Islet of Langerhans (tissue), 1 donor: ENCODE measurements at regions not wholly inside any gene's neighbourhood (a gene's known extent, or its start where the extent isn't known, plus 50 kb on each side); places are given as distances from the start of the nearest gene placed in this dataset.

Experiments
- FAIRE-seq: peaks from one replicate; lab custom pipeline; 2011; peaks lifted over from hg19 to GRCh38; lab: Jason Lieb, UNC

DNA sequence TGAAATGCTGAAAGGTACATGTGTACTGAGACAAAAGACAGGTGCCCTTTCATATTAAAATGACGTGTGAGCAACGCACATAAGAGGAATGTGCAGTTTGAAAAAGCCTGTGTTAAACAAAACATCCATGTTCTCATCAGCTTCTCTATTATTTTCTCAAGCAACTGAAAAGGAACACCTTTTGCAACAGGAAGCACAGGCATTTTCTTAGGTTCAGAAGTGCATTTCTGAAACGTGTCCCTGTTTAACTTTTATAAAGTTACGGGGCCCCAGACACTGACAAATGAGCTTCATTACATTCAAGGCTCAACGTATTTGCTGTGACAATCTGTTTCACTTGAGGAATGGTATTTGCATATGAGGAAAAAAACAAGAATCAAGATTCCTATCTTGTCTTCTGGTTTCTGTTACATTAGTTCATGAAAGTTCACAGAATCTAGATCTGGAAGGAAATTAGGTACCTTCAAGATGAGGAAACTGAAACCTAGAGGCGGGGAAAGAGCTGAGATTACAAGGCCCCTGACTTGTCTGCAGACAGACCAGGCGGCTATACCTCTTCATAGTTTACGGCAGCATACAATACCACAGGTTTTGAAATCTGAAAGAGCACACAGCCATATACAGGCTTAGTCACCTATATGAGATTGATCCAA lies 431.7 kb downstream of the KLF12 start:
- no peak for FAIRE-seq

DNA sequence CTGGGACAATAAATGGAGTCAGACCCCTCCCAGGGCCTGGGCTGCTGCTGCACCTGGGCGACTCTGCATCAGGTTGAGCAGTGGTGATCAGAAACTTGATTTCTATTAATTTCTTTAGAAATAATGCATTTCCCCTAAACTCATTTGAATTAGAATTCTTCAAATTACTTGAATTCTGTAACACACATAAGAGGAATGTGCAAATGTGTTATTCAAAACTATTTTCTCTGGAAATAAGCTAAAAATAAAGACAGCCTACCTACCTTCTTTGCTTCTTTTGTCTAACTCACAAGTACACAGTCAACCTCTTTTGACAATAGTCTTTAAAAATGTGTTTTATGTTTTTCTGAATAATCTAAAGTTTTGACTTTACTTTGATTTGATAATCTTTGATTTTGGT lies 433.0 kb downstream of the KLF12 start:
- no peak for FAIRE-seq

DNA sequence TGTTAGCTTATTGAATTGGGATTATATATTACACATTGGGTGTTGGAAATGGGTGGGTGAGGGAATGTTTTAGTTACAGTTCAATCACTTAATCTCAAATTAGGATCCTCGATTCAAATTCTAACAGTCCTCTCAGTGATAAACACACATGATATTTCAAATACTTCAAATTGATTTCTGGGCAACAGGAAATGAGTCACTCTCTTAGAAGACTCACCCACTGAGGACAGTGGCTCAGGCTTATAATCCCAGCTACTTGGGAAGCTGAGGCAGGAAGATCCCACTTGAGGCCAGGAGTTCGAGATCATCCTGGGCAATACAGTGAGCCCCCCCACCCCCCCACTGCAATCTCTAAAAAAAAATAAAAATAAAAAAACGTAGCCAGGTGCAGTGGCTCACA lies 435.3 kb downstream of the KLF12 start:
- no peak for FAIRE-seq

DNA sequence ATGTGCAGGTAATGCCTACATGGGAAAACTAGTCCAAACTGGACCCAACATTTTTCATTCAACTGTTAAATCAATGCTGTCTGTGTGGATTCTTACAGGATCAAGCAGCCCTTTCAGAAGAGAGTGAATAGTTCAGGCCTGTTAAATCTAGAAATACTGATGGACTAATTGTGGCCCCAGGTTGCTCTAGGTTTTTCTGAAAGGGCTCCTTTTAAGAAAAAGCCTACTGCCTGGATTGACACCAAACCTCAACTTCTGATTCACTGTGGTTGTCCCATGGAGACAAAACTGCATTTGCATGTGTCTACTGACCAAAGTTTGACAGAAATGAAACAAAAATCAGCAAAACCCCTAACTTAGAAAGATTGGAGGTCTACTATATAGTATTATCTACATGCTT lies 437.0 kb downstream of the KLF12 start:
- FAIRE-seq: no peak

DNA sequence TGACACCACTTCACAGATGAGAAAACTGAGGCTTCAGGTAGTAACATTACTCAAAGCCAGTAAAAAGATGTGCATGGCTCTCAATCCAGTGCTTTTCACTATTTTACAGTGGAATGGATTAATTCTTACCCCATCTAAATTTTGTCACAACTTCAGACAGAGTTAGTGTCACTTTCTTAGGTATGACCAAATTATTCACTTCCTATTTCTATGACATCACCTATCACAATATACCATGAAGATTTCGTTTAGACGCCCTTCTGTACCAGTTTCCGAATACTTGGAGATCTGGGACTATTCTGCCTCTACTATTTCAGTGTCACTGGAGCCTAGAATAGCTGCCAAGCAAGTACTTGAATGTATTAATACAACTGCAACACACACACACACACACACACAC lies 437.5 kb downstream of the KLF12 start:
- FAIRE-seq: no peak

DNA sequence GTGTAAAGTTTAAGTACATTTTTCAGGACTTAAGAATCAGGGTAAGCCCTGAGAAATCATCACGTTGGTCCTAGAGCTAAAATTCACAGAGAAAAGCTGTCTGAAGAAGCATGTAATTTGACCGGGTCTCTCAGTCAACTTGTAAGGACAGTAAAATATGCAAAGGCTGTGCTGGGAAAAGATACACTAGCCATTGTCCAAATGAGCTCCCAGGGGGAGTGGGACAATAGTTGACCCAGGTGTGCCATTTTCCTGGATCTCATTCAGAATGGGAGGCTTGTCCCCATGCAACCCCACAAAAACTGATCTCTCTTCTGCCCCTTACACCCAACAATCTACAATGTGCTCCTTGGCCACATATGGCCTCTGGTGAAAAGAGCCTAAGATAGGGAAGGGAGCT lies 437.9 kb downstream of the KLF12 start:
- no peak for FAIRE-seq

DNA sequence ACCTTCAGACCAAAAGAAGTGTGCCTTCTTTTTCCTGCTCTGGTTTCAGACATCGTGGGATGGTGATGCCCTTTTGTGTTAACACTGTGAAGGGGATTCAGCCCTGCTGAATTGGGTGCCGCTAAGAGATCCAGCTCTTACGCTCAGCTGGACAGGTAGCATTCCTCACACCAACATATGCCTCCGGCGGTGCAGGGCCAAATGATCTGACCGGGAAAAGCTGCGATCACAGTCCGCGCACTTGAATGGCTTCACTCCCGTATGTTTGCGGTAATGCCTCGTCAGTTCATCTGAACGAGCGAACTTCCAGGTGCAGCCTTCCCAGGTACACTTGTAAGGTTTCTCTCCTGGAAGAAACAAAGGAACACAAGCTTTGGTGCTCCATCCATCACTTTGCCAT lies 438.9 kb downstream of the KLF12 start:
- FAIRE-seq: no peak

DNA sequence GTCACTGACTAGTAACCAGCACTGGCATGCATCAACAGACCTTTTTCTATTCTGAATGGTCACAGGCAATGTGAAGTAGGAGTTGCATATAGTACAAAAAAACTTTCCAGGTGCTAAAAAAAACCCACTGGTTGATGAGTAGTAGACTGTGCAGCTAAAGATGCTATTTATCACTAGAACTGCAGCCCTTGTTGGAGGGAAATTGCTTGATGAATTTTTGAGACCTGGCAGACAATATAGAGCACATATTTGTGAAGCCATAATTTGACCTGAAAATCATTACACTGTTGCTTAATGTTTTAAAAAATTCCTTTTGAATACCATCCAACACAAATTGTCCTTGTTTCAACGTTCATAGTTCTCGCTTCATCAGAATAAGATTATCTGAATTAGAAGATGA lies 441.0 kb downstream of the KLF12 start:
- no peak for FAIRE-seq

DNA sequence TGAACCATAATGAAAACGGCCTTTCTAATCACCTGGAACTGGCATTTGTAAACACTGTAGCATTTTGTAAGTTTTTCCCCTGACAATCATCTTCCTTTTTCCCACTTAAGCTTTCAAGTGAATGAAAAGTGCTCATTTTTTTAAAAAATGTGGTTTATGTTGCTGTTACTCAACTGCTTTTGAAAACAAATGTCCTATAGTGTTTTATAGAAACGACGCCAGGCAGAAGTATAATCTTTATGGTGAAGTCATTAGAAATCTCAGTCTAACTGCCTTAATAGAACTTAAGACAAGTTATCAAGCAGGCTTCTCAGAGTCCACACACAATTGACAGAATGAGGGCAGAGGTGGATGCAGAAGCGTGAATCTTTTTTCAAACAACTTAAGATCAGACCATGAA lies 442.3 kb downstream of the KLF12 start:
- FAIRE-seq: no peak

DNA sequence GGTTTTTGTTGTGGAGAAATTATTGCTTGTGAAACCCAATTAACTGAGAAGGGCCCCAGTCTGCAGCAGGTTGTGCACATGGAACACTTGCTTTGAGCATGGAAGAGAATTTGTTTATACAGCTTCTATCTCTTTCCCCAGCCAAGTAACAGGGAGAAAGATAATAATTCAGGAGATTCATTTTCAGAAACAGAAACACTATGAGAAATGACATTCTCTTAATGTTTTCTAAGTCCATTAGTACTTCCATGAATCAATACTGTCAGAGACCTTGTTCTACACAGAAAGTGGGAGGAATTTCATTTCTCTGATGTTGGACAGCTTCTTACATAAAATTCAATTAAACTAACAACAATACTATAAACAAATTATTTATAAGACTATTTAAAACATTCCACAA lies 446.3 kb downstream of the KLF12 start:
- FAIRE-seq: no peak

DNA sequence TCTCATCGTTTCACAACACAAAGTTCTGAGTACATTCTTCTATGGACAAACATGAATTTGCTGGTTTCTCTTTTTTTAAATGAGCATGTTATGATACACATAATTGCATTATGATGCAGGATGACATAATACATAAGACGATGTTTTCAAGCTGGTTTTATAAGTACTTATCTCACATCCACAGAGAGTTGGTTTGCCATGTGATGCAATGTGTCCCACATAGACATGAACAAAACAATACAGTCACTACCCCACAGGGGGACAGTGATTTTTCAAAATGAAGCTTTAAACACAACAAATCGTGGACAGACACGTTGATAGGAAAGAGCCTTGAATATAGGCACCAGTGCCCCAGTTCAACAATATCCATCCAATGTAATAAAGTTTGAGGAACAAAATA lies 447.1 kb downstream of the KLF12 start:
- FAIRE-seq: no peak

DNA sequence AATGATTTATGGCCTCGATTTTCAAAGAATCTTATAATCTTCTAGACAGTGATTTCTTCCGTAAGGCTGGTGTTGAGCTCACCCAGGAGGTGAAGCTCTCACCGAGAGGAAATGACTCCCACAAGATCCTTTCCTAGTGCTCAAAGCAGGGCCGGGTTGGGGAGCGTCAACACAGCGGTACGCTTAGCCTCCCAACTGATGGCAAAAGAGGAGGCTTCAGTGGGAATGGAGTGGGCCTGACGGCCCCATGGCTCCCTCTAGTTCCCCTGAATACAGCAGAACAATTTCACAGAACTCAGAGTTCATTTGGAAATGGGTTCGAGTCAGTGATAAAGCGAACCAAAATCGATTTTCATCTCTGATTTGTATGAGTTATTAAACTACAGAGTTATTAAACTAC lies 449.5 kb downstream of the KLF12 start:
- no peak for FAIRE-seq

DNA sequence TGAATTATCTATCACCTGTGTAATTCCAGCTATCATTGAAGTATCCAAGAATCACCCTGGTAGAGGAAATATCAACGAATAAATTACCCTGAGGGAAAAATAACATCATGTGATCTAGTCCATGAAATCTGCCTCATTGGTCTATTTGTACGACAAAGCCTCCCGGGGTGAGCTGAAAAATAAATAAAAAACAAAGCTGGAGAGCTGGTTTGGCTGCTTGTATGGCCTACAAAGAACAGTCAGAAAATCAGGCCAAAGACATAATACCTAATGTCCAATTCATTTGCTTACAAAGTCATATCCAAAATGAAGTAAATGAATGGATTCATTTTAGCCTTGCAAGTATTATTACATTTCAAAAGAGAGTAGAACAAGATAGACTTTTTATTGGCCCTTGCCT lies 449.9 kb downstream of the KLF12 start:
- no peak for FAIRE-seq

DNA sequence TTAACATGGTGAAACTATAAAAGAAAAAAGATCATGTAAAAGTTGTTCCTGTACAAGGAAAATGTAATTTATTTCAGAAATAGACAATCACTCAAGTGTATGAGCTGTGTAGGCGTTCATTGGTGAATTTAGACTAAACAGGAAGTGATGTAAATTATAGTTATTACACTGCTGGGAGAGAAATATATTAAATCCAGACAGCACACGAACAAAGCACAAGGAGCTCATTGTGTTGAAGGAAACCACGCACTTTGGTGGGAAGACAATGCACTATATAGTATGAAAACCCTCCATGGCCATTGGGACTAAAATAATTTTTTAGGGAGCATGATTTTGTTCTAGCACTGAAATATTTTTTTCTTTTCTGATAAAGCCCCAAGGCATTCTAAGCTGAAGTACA lies 450.5 kb downstream of the KLF12 start:
- FAIRE-seq: no peak

DNA sequence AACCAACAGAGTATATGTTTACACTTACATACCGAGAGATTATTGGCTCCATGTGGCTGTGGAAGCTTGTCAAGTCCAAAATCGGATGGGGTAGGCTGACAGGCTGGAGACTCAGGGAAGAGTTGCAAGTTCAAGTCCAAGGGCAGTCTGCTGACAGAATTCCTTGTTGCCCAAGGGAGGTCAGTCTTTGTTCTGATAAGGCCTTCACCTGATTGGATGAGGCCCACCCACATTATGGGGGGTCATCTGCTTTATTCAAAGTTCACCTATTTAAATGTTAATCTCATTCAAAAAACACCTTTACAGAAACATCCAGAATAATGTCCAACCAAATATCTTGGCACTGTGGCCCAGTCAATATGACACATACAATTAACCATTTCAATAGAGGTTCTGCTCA lies 452.4 kb downstream of the KLF12 start:
- FAIRE-seq: no peak

DNA sequence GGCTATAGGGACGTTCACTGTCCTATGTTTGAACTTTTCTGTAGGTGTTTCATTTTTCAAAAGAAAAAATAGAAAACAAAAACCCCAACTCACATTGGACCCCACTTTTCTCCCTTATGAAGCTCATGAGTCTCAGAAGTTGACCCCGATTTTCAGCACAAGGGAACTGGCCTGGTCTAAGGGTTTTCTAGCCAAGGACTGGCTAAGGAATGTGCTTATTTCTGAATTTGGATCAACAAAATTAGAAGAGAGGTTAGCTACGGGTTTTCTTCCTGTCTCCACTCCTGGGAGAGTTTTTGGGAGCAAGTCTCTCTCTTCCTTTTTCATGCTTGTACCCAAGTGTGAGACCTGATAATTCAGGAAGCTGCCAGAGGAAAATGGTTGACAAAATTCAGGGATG lies 453.2 kb downstream of the KLF12 start:
- no peak for FAIRE-seq

DNA sequence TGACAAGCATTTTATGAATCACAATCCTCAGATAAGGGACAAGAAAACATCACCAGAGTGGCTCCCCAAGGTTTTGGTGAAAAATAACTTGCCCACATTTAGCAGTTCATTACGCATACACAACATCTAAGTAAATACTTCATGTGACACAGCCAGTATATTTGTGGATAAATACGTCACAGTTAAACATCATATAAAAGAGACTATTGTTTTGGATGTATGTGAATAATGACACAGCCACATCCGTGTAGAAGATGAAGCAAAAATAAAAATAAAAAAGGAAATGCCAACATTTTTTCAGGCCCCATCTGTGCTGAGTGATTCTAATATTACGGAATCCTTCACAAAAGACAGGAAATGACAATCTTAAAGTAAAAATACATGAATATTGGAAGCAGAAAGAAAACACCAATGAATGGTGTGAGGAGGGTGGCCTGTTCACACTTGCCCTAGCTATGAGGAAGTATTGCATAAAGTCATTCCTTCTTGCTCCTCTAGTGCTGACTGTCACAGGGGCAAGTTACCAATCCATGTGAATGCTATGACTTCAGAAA lies 457.1 kb downstream of the KLF12 start:
- no peak for FAIRE-seq

DNA sequence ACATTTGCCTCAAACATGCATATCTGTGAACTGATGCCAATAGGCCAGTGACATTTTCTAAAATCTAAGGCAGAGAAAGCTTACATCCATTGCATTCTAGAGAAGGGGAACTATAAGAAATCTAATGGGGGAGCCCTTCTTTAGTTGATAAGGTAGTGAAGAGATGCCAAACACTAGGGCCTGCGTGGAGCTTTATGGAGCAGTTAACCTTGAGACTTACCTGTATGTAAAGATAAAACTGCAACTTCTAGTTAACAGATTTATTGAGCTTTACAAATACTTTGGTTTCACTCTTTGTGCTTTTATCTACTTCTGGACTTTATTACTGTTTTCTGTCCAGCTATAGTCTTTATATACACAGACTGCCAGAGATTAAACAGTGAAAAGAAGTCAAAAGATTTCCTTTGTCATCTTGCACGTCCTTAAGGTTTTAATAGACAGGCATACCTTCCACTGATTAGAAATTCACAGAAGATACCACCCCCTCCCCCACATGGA lies 457.6 kb downstream of the KLF12 start:
- no peak for FAIRE-seq

DNA sequence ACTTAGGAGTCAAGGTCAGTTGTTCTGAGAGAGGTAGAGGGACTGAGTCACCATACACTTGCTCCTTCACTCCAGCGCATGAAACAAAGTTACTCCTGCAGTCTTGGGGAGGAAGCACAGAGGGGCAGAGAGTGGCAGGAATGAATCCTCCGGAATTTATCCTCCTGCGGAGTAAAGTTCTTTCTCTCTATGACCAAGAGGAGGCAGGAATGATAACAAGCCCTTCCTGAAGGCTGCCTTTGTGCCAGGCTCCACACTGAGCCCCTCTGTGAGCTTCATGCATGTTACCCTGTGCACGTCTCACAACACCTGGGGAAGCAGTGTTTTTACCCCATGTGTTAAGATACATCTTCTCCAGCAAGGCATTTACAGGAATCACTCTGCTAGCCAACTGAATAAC lies 458.4 kb downstream of the KLF12 start:
- FAIRE-seq: no peak

DNA sequence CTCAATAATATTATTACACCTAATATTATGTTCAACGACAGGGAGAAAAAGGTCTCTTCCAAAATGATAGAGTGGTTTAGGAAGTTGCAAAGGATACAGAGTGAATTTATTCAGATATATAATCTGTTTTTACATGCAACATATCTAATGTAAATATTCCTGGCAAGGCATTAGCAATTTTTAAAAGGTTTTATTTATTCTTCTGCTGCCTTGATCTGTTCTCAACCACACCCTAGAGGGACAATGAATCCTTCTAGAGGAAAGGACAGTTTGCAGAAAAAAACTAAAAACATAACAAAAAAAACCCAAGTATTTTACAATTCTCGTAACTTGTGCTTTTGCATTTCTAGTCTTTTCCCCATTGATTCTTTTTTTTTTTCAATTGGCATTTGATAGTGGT lies 459.6 kb downstream of the KLF12 start:
- no peak for FAIRE-seq

DNA sequence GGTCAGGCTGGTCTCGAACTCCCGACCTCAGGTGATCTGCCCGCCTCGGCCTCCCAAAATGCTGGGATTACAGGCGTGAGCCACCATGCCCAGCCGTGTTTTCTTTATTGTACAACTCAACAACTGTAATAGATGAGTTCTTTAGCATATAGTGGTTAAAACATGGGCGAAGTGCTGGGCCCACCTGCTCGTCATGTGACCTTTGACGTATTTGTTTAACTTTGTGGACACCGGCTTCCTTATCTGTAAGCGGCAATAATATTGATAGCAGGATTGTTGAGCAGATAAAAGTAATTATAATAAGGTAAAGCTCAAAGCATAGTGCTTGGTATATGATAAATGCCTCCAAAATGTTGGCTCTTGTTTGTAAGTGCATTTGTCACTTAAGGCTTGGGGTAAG lies 460.3 kb downstream of the KLF12 start:
- no peak for FAIRE-seq

DNA sequence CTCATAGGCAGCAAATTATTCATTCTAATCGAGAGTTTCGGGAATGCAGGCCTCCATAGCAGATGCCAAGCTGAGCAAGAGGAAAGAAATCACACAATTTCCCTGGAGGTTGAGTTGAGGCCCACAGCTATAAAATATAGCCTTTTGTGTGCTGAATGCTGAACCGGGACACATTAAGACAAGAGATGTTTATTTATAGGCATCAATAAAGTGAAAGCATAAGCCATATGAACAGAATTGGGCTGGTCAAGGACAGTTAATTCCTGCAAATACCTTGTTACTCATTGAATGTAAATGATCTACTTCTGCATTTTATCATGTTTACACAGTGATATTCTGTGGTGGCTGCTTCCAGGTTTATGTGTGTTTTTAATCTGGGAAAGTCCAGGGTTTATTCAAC lies 461.7 kb downstream of the KLF12 start:
- FAIRE-seq: no peak

DNA sequence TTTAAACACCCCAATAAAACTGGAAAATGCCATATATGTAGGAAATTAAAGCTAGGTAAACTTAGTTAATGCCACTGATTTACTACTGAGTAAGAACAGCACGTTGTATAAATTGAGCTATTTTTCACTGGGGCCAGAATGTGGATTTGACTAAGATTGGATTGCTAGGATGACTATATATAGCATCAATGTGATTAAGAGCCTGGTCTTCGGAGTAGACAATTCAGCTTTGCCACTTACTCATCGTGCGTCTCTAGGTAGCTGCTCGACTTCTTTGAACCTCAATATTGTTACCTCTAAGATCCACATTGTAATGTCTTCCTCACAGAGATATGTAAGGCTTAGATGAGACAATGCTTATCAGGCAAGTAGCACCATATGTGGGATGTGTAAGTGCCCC lies 462.5 kb downstream of the KLF12 start:
- FAIRE-seq: no peak

DNA sequence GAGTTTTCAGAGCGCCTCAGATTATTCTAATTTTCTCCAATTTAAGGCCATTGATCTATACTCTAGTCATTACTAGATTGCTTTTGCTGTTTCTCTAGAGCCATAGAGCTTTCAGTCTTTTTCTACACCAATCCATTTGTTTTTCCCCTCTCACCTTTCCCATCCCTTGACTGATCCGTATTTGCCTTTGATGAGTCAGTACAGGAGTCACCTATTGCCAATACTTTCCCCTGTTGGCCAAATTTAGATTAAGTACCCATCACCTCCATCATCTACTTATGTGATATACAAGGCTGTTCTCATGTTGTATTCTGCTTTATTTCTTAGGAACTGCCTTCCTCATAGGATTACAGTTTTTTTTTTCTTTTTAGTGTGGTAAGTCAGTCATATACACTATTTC lies 463.2 kb downstream of the KLF12 start:
- no peak for FAIRE-seq

DNA sequence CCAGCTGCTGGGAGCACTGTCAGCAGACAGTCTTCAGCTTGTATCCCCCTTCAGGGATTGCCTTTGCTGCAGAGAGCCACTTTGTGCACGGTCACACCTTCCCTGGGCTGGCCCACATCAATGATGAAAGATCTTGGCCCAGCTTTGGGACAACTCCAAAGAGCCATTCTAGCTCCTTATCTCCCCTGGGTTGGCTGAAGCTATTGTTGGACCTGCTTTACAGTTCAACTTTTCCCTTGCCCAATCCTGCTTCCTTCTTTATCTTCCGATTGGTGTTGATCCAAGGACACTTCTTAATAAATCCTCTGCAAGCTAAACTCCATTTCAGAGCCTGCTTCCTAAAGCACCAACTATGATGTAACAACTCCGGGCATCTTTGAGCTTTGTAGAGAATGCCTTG lies 466.4 kb downstream of the KLF12 start:
- no peak for FAIRE-seq
